ENCODE measurements at regions not wholly inside any gene's neighbourhood (a gene's known extent, or its start where the extent isn't known, plus 50 kb on each side); places are given as distances from the start of the nearest gene placed in this dataset.

- Histone ChIP-seq H3K4me3 (ENCODE audit: insufficient read depth, low read length, poor library complexity, severe bottlenecking) (no peak overlapping the region), H3K4me2 (ENCODE audit: low read depth, low read length, poor library complexity, severe bottlenecking) (no peak overlapping the region), H4K20me1 (ENCODE audit: low read depth, low read length) (no peaks in the 10 kb centered on the region), H3K79me2 (ENCODE audit: insufficient read depth, low read length) (no peaks in the 10 kb centered on the region), H3K9me2 (replicated peaks; ENCODE audit: insufficient read depth, low read length) (no peaks in the 10 kb centered on the region), H3K36me3 (ENCODE audit: low read length) (no peaks in the 10 kb centered on the region), H3K27me3 (ENCODE audit: low read length) (no peaks in the 10 kb centered on the region), H3K27ac (ENCODE audit: low read depth, low read length) (no peak overlapping the region), H3F3A (ENCODE audit: insufficient read depth) (no peaks in the 10 kb centered on the region), H2AFZ (ENCODE audit: low read depth, low read length, severe bottlenecking) (no peak overlapping the region), H3K9me3 (ENCODE audit: insufficient read depth, low read length) (no peaks in the 10 kb centered on the region), H3K9ac (ENCODE audit: low read length) (no peak overlapping the region)
- no peak for TF ChIP-seq CTCF (IDR thresholded peaks at IDR 0.05; ENCODE audit: insufficient read depth, low read length, poor library complexity, severe bottlenecking)
- no peak for TF ChIP-seq EZH2phosphoT487 (conservative IDR thresholded peaks at IDR 0.05; ENCODE audit: low read length)
Measured at GRCh38 chr1:242877743-242878142, 353.2 kb upstream of the PLD5 start.

- Histone ChIP-seq H4K20me1 (ENCODE audit: low read depth, low read length) (no peaks in the 10 kb centered on the region), H3K79me2 (ENCODE audit: insufficient read depth, low read length) (no peaks in the 10 kb centered on the region), H3K9me3 (ENCODE audit: insufficient read depth, low read length) (no peaks in the 10 kb centered on the region), H3K36me3 (ENCODE audit: low read length) (no peaks in the 10 kb centered on the region), H3K9me2 (replicated peaks; ENCODE audit: insufficient read depth, low read length) (no peaks in the 10 kb centered on the region), H3K27ac (ENCODE audit: low read depth, low read length) (no peak overlapping the region), H3K4me2 (ENCODE audit: low read depth, low read length, poor library complexity, severe bottlenecking) (no peak overlapping the region), H3F3A (ENCODE audit: insufficient read depth) (no peaks in the 10 kb centered on the region), H3K4me3 (ENCODE audit: insufficient read depth, low read length, poor library complexity, severe bottlenecking) (no peak overlapping the region), H2AFZ (ENCODE audit: low read depth, low read length, severe bottlenecking) (no peak overlapping the region), H3K27me3 (ENCODE audit: low read length) (no peaks in the 10 kb centered on the region), H3K9ac (ENCODE audit: low read length) (no peak overlapping the region)
- TF ChIP-seq CTCF (IDR thresholded peaks at IDR 0.05; ENCODE audit: insufficient read depth, low read length, poor library complexity, severe bottlenecking): no peak
- no peak for TF ChIP-seq EZH2phosphoT487 (conservative IDR thresholded peaks at IDR 0.05; ENCODE audit: low read length)
Measured at GRCh38 chr1:242877229-242877628, 352.7 kb upstream of the PLD5 start.

GRCh38 chr1:242876030-242876429 is 351.5 kb upstream of the PLD5 start:
- Histone ChIP-seq H3K4me2 (ENCODE audit: low read depth, low read length, poor library complexity, severe bottlenecking) (no peak overlapping the region), H2AFZ (ENCODE audit: low read depth, low read length, severe bottlenecking) (no peak overlapping the region), H3K9ac (ENCODE audit: low read length) (no peak overlapping the region), H3K27me3 (ENCODE audit: low read length) (no peaks in the 10 kb centered on the region), H3K4me3 (ENCODE audit: insufficient read depth, low read length, poor library complexity, severe bottlenecking) (no peak overlapping the region), H3K9me3 (ENCODE audit: insufficient read depth, low read length) (no peaks in the 10 kb centered on the region), H4K20me1 (ENCODE audit: low read depth, low read length) (no peaks in the 10 kb centered on the region), H3K36me3 (ENCODE audit: low read length) (no peaks in the 10 kb centered on the region), H3K79me2 (ENCODE audit: insufficient read depth, low read length) (no peaks in the 10 kb centered on the region), H3K27ac (ENCODE audit: low read depth, low read length) (no peak overlapping the region), H3K9me2 (replicated peaks; ENCODE audit: insufficient read depth, low read length) (no peaks in the 10 kb centered on the region), H3F3A (ENCODE audit: insufficient read depth) (no peaks in the 10 kb centered on the region)
- no peak for TF ChIP-seq EZH2phosphoT487 (conservative IDR thresholded peaks at IDR 0.05; ENCODE audit: low read length)
- TF ChIP-seq CTCF (IDR thresholded peaks at IDR 0.05; ENCODE audit: insufficient read depth, low read length, poor library complexity, severe bottlenecking): no peak

- Histone ChIP-seq H3K27ac (ENCODE audit: low read depth, low read length) (no peak overlapping the region), H3K9me2 (replicated peaks; ENCODE audit: insufficient read depth, low read length) (no peaks in the 10 kb centered on the region), H3K9me3 (ENCODE audit: insufficient read depth, low read length) (no peaks in the 10 kb centered on the region), H3K36me3 (ENCODE audit: low read length) (no peaks in the 10 kb centered on the region), H3F3A (ENCODE audit: insufficient read depth) (no peaks in the 10 kb centered on the region), H3K4me3 (ENCODE audit: insufficient read depth, low read length, poor library complexity, severe bottlenecking) (no peak overlapping the region), H3K4me2 (ENCODE audit: low read depth, low read length, poor library complexity, severe bottlenecking) (no peak overlapping the region), H3K79me2 (ENCODE audit: insufficient read depth, low read length) (no peaks in the 10 kb centered on the region), H2AFZ (ENCODE audit: low read depth, low read length, severe bottlenecking) (no peak overlapping the region), H3K9ac (ENCODE audit: low read length) (no peak overlapping the region), H3K27me3 (ENCODE audit: low read length) (no peaks in the 10 kb centered on the region), H4K20me1 (ENCODE audit: low read depth, low read length) (no peaks in the 10 kb centered on the region)
- TF ChIP-seq CTCF (IDR thresholded peaks at IDR 0.05; ENCODE audit: insufficient read depth, low read length, poor library complexity, severe bottlenecking): no peak
- TF ChIP-seq EZH2phosphoT487 (conservative IDR thresholded peaks at IDR 0.05; ENCODE audit: low read length): no peak
Measured at GRCh38 chr1:242873661-242874060, 349.2 kb upstream of the PLD5 start.

Data from SU-DHL-6 (cell line).